K562 (cell line): ENCODE measurements at regions not wholly inside any gene's neighbourhood (a gene's known extent, or its start where the extent isn't known, plus 50 kb on each side); places are given as distances from the start of the nearest gene placed in this dataset.

ENCODE experiments used
- BRF2 ChIP-seq: IDR thresholded peaks from 3 replicates; pipeline ENCODE4 v1.6.1; 2011; ENCODE audit warnings: borderline replicate concordance, mild to moderate bottlenecking; ENCODE audit not compliant: insufficient read length, insufficient read depth
- CEBPG ChIP-seq, 3 experiments: fragments of 200-800 bp in 1 of 3; sonication (Bioruptor generic) in 1 of 3; sonication (generic) in 1 of 3; formaldehyde crosslinking in 1 of 3; IDR thresholded peaks in 2 of 3; conservative IDR thresholded peaks in 1 of 3; 2 replicates each; pipeline versions ENCODE4 v1.6.1 to v1.8.0; 2016 to 2022; ENCODE audit warnings: missing compliant biosample characterization in 2 of 3, missing genetic modification characterization in 2 of 3, mild to moderate bottlenecking in 1 of 3, missing genetic modification reagents in 1 of 3
- CXXC5 ChIP-seq: fragments of 250-450 bp; sonication (Bioruptor Pico); IDR thresholded peaks from 2 replicates; pipeline ENCODE4 v1.8.0; 2022; ENCODE audit warnings: inconsistent platforms, mild to moderate bottlenecking, moderate library complexity
- LARP7 ChIP-seq: fragments of 450-650 bp; IDR thresholded peaks from 2 replicates; pipeline ENCODE4 v1.6.1; 2016
- ZBTB40 ChIP-seq, 2 experiments: fragments of 450-650 bp in 1 of 2; sonication (generic) in 1 of 2; formaldehyde crosslinking in 1 of 2; IDR thresholded peaks; 2 replicates each; pipeline versions ENCODE4 v1.7.1 to v1.9.0; 2016 to 2022; ENCODE audit warnings: inconsistent platforms in 1 of 2, mild to moderate bottlenecking in 1 of 2, missing genetic modification reagents in 1 of 2
- TF ChIP-seq, protein P1 (sequence below), 3 experiments: IDR thresholded peaks in 2 of 3; conservative IDR thresholded peaks in 1 of 3; 2 replicates each; pipeline ENCODE4 v1.5.1; 2011 to 2012; ENCODE audit warnings: low read length in 3 of 3, mild to moderate bottlenecking in 3 of 3, control low read depth in 2 of 3, improper control_type of control experiment in 1 of 3, inconsistent platforms in 1 of 3, low read depth in 1 of 3, mixed read lengths in 1 of 3, moderate library complexity in 1 of 3; ENCODE audit not compliant: insufficient read depth in 2 of 3
- TF ChIP-seq, protein P2 (sequence below): fragments of 250-450 bp; sonication (Bioruptor Pico); IDR thresholded peaks from 2 replicates; pipeline ENCODE4 v1.4.0; 2020; ENCODE audit warnings: borderline replicate concordance

GRCh38 chr11:130732476-130732875 lies 183.8 kb downstream of the SNX19 start (continued):
- TF ChIP-seq, protein P1, sequence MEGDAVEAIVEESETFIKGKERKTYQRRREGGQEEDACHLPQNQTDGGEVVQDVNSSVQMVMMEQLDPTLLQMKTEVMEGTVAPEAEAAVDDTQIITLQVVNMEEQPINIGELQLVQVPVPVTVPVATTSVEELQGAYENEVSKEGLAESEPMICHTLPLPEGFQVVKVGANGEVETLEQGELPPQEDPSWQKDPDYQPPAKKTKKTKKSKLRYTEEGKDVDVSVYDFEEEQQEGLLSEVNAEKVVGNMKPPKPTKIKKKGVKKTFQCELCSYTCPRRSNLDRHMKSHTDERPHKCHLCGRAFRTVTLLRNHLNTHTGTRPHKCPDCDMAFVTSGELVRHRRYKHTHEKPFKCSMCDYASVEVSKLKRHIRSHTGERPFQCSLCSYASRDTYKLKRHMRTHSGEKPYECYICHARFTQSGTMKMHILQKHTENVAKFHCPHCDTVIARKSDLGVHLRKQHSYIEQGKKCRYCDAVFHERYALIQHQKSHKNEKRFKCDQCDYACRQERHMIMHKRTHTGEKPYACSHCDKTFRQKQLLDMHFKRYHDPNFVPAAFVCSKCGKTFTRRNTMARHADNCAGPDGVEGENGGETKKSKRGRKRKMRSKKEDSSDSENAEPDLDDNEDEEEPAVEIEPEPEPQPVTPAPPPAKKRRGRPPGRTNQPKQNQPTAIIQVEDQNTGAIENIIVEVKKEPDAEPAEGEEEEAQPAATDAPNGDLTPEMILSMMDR (IDR thresholded peaks at IDR 0.05 in 2 of 3, conservative IDR thresholded peaks at IDR 0.05 in 1 of 3; ENCODE audit: insufficient read depth in 2 of 3, low read depth in 1 of 3, low read length in 3 of 3): no peak
- TF ChIP-seq ZBTB40 (IDR thresholded peaks at IDR 0.05): no peak
- TF ChIP-seq ZBTB40 (CRISPR knock-in tag; IDR thresholded peaks at IDR 0.05): no peak
- TF ChIP-seq CEBPG (CRISPR knock-in tag; IDR thresholded peaks at IDR 0.05): no peak
- TF ChIP-seq CEBPG (tag; conservative IDR thresholded peaks at IDR 0.05 in 1 of 2, IDR thresholded peaks at IDR 0.05 in 1 of 2): no peak
- TF ChIP-seq, protein P2, sequence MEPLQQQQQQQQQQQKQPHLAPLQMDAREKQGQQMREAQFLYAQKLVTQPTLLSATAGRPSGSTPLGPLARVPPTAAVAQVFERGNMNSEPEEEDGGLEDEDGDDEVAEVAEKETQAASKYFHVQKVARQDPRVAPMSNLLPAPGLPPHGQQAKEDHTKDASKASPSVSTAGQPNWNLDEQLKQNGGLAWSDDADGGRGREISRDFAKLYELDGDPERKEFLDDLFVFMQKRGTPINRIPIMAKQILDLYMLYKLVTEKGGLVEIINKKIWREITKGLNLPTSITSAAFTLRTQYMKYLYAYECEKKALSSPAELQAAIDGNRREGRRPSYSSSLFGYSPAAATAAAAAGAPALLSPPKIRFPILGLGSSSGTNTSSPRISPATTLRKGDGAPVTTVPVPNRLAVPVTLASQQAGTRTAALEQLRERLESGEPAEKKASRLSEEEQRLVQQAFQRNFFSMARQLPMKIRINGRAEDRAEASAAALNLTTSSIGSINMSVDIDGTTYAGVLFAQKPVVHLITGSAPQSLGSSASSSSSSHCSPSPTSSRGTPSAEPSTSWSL (CRISPR knock-in tag): no peak
- TF ChIP-seq CXXC5 (CRISPR knock-in tag): no peak
- no peak for TF ChIP-seq LARP7
- TF ChIP-seq BRF2: no peak
